Adrenal gland (tissue), 5 donors: ENCODE measurements at regions not wholly inside any gene's neighbourhood (a gene's known extent, or its start where the extent isn't known, plus 50 kb on each side); places are given as distances from the start of the nearest gene placed in this dataset.

ENCODE experiments used
- POLR2A ChIP-seq, 2 donors: fragments of 450-650 bp; IDR thresholded peaks; one replicate each; pipeline ENCODE4 v1.6.1; 2017; ENCODE audit warnings: antibody characterized with exemption in 2 of 2, mild to moderate bottlenecking in 2 of 2, moderate library complexity in 1 of 2
- TF ChIP-seq, protein P1 (sequence below), 6 experiments: fragments of 450-650 bp in 4 of 6; fragments of 200-600 bp in 2 of 6; sonication (generic) in 1 of 6; IDR thresholded peaks; 1 replicate in 5 of 6; 2 replicates in 1 of 6; pipeline versions ENCODE4 v1.5.1 to v1.8.0; 2016 to 2021; ENCODE audit warnings: antibody characterized with exemption in 6 of 6, mild to moderate bottlenecking in 2 of 6, moderate library complexity in 1 of 6
- donor health status: DM: no; HTN: no; CAD: no.

DNA sequence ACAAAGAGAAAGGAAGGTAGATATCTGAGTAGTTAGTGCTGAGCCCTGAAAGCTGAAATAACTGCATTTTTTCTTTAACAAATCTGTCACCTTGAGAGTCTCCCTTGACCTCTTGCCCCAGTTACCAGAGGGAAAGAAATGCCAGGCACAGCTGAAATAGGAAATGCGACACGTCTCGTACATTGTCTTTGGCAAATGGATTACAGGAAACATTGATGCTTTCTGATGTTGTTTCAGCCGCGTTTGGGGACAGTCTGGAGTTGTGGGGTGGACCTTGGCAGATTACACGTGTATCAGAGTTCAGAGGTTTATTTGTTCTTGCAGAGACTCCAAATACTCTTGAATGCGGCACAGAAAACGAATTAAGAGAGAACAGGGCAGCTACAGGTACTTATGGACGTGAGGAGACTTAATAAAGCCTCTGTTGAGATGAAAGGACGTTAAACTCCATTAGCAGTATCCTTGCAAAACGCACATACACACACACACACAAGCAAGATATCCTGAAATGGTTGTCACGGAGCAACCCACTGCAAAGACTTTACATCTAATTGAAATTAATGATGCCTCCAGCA lies 272.8 kb upstream of the RORA start:
- TF ChIP-seq POLR2A (IDR thresholded peaks at IDR 0.05) = no peak
- TF ChIP-seq, protein P1, sequence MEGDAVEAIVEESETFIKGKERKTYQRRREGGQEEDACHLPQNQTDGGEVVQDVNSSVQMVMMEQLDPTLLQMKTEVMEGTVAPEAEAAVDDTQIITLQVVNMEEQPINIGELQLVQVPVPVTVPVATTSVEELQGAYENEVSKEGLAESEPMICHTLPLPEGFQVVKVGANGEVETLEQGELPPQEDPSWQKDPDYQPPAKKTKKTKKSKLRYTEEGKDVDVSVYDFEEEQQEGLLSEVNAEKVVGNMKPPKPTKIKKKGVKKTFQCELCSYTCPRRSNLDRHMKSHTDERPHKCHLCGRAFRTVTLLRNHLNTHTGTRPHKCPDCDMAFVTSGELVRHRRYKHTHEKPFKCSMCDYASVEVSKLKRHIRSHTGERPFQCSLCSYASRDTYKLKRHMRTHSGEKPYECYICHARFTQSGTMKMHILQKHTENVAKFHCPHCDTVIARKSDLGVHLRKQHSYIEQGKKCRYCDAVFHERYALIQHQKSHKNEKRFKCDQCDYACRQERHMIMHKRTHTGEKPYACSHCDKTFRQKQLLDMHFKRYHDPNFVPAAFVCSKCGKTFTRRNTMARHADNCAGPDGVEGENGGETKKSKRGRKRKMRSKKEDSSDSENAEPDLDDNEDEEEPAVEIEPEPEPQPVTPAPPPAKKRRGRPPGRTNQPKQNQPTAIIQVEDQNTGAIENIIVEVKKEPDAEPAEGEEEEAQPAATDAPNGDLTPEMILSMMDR (IDR thresholded peaks at IDR 0.05) = no peak
